ENCODE measurements at regions not wholly inside any gene's neighbourhood (a gene's known extent, or its start where the extent isn't known, plus 50 kb on each side); places are given as distances from the start of the nearest gene placed in this dataset.

DNA sequence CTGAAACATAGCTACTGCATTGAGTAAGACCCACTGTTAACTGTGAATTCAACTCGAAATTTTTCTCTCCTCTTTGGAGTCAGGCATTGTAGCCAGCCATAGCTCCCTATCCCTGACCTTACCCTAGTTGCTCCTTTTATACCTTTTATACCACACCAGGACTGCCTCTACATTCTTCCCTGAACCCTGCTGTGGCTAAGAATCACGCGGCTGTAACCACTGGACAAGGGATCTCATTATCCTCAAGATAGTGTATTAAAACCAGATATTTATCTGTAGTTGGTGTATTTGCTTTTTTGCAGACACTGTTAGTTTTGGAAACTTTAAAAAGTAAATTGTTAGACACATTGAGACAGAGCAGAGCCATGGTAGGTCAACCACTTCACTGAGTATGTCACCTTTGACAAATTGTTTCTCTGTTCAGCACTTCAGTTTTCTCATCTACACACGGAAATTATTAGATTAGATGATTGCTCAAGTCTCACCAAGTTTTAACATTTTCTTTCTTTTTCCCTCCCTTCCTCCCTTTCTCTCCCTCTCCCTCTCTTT is 136.5 kb upstream of the PRNP start:
- H3K36me3 ChIP-seq = no peaks in the 10 kb centered on the region
- no peak for DNase-seq
- TF ChIP-seq, protein P1, sequence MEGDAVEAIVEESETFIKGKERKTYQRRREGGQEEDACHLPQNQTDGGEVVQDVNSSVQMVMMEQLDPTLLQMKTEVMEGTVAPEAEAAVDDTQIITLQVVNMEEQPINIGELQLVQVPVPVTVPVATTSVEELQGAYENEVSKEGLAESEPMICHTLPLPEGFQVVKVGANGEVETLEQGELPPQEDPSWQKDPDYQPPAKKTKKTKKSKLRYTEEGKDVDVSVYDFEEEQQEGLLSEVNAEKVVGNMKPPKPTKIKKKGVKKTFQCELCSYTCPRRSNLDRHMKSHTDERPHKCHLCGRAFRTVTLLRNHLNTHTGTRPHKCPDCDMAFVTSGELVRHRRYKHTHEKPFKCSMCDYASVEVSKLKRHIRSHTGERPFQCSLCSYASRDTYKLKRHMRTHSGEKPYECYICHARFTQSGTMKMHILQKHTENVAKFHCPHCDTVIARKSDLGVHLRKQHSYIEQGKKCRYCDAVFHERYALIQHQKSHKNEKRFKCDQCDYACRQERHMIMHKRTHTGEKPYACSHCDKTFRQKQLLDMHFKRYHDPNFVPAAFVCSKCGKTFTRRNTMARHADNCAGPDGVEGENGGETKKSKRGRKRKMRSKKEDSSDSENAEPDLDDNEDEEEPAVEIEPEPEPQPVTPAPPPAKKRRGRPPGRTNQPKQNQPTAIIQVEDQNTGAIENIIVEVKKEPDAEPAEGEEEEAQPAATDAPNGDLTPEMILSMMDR (IDR thresholded peaks at IDR 0.05; ENCODE audit: low read depth, low read length) = no peak
- no peak overlapping the region for H3K4me3 ChIP-seq (ENCODE audit: low read depth, low read length)
- no peak overlapping the region for H3K27ac ChIP-seq
- H3K9me3 ChIP-seq (ENCODE audit: severe bottlenecking) = peaks cover 3% of the 10 kb centered on the region
- H3K27me3 ChIP-seq (ENCODE audit: insufficient read depth, low read depth, severe bottlenecking) = no peaks in the 10 kb centered on the region

DNA sequence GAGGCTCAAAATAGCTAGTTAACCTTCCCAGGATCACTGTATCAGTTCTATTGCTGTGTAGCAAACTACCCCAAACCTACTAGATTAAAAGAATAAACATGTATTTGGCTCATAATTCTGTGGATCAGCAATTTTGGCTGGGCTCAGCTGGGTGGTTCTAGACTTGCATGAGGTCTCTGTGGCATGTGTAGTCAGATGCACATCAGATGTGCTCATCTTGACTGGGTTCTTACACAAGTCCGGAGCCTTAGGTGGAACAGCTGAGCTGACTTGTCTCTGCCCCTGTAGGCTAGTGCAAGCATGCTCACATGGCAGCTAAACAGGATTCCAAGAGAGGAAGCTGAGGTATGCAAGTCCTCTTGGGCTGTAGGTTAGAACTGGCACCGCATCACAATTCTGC is 137.7 kb upstream of the PRNP start:
- no peaks in the 10 kb centered on the region for H3K27me3 ChIP-seq (ENCODE audit: insufficient read depth, low read depth, severe bottlenecking)
- no peak for DNase-seq
- no peaks in the 10 kb centered on the region for H3K36me3 ChIP-seq
- no peak overlapping the region for H3K4me3 ChIP-seq (ENCODE audit: low read depth, low read length)
- TF ChIP-seq, protein P1 (IDR thresholded peaks at IDR 0.05; ENCODE audit: low read depth, low read length) = no peak
- peaks cover 3% of the 10 kb centered on the region for H3K9me3 ChIP-seq (ENCODE audit: severe bottlenecking)
- no peak overlapping the region for H3K27ac ChIP-seq

DNA sequence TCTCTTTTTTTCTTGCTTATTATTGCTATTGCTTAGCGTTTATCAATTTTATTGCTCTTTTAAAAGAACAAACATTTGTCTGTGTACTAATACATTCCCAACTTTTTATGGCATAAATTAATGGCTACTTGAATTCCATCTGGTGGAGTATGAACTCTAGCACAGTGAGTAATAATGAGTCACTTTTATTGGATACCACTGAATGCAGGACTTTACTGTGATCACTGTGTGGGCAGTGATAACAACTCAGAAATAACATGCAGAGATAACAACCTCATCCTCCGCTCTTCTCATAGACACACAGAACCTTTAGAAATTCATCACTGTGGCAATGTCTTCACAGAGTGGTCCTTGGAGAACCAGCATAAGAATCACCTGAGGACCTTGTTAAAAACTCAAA is 139.5 kb upstream of the PRNP start:
- Histone ChIP-seq H3K36me3 (no peaks in the 10 kb centered on the region), H3K9me3 (ENCODE audit: severe bottlenecking) (peaks cover 3% of the 10 kb centered on the region), H3K4me3 (ENCODE audit: low read depth, low read length) (no peak overlapping the region), H3K27ac (no peak overlapping the region), H3K27me3 (ENCODE audit: insufficient read depth, low read depth, severe bottlenecking) (no peaks in the 10 kb centered on the region)
- TF ChIP-seq, protein P1 (IDR thresholded peaks at IDR 0.05; ENCODE audit: low read depth, low read length) = no peak
- no peak for DNase-seq

DNA sequence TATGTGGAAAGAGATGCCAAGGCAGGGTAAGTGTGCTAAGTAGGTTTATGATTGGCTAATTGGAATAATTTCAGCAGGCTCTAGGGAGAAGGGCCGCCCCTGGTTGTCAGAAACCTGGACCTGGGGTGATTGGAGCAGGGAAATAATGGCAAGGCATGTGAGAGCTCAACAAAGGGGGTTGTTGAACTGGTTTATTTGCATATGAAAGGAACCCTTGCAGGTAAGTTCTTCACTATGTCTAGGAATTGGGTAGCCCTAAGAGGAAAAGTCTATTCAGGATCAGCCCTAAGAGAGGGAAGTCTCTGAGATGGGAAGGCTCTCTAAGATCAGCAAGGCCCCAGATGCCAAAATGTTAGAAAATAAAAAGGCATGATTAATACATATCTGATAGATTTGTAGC is 139.9 kb upstream of the PRNP start:
- TF ChIP-seq, protein P1 (IDR thresholded peaks at IDR 0.05; ENCODE audit: low read depth, low read length) = no peak
- Histone ChIP-seq H3K27ac (no peak overlapping the region), H3K9me3 (ENCODE audit: severe bottlenecking) (peaks cover 3% of the 10 kb centered on the region), H3K4me3 (ENCODE audit: low read depth, low read length) (no peak overlapping the region), H3K27me3 (ENCODE audit: insufficient read depth, low read depth, severe bottlenecking) (no peaks in the 10 kb centered on the region), H3K36me3 (no peaks in the 10 kb centered on the region)
- DNase-seq = no peak

DNA sequence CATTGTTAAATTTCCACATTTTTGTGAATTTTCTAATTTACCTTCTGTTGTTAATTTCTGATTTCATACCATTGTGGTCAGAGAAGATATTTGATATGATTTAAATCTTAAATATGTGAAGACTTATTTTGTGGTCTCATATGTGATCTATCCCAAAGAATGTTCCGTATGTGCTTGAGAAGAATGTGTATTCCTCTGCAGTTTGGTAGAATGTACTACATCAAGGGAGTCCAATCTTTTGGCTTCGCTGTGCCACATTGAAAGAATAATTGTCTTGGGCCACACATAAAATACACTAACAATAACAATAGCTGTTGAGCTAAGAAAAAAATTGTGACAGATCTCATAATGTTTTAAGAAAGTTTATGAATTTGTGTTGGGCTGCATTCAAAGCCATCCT is 140.7 kb upstream of the PRNP start:
- no peak overlapping the region for H3K4me3 ChIP-seq (ENCODE audit: low read depth, low read length)
- TF ChIP-seq, protein P1 (IDR thresholded peaks at IDR 0.05; ENCODE audit: low read depth, low read length) = no peak
- H3K27me3 ChIP-seq (ENCODE audit: insufficient read depth, low read depth, severe bottlenecking) = no peaks in the 10 kb centered on the region
- peaks cover 3% of the 10 kb centered on the region for H3K9me3 ChIP-seq (ENCODE audit: severe bottlenecking)
- H3K27ac ChIP-seq = no peak overlapping the region
- DNase-seq = no peak
- H3K36me3 ChIP-seq = no peaks in the 10 kb centered on the region

DNA sequence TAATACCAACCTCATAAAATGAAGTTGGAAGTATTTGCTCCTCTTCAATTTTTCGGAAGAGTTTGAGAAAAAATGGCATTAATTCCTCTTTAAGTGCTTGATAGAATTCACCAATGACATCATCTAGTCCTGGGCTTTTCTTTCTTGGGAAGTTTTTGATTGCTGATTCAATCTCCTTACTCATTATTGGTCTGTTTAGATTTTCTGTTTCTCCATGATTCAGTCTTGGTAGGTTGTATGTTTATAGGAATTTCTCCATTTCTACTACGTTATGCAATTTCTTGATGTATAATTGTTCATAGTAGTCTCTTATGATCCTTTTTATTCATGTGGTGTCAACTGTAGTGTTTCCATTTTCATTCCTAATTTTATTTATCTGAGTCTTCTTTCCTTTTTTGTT is 141.5 kb upstream of the PRNP start:
- TF ChIP-seq, protein P1 (IDR thresholded peaks at IDR 0.05; ENCODE audit: low read depth, low read length) = no peak

More for the DNA sequence above, 141.5 kb upstream of the PRNP start:
- Histone ChIP-seq H3K4me3 (ENCODE audit: low read depth, low read length) (no peak overlapping the region), H3K27me3 (ENCODE audit: insufficient read depth, low read depth, severe bottlenecking) (no peaks in the 10 kb centered on the region), H3K36me3 (no peaks in the 10 kb centered on the region), H3K27ac (no peak overlapping the region), H3K9me3 (ENCODE audit: severe bottlenecking) (peaks cover 3% of the 10 kb centered on the region)
- DNase-seq = no peak

Measured in WERI-Rb-1 (cell line).